T-cell (primary cell): ENCODE measurements at regions not wholly inside any gene's neighbourhood (a gene's known extent, or its start where the extent isn't known, plus 50 kb on each side); places are given as distances from the start of the nearest gene placed in this dataset.
"Not testable (repeated sequence)": the region's sequence is repeated elsewhere in the genome, so short reads cannot be mapped to it uniquely, and the experiment has no call there.

ENCODE experiments used
- ATAC-seq, 4 experiments: fragments of 200-7000 bp in 3 of 4; fragments of 150-1000 bp in 1 of 4; cut with Tn5 transposase; replicated peaks in 1 of 4; 1 replicate in 3 of 4; 2 replicates in 1 of 4; pipeline ENCODE4 v1.10.0; 2021; ENCODE audit warnings: moderate library complexity in 3 of 4, mild to moderate bottlenecking in 2 of 4, moderate number of reproducible peaks in 1 of 4
- CTCF ChIA-PET, 2 donors: fragments of 300-600 bp; sonication (Branson Sonifier 250); formaldehyde crosslinking; loops; one replicate each; lab custom pipeline; 2022; ENCODE audit warnings: antibody characterized with exemption in 2 of 2; lab: Charles Lee
- POLR2A ChIA-PET, 2 donors: fragments of 300-600 bp; sonication (Branson Sonifier 250); formaldehyde crosslinking; loops; one replicate each; lab custom pipeline; 2022; ENCODE audit warnings: antibody characterized with exemption in 2 of 2; lab: Charles Lee
- DNase-seq, 35 experiments: peaks; one replicate each; pipeline versions ENCODE4 v3.0.0 to v3.0.0-alpha.2; 2013 to 2023
- H3K27ac ChIP-seq: one replicate; pipeline ENCODE4 v1.5.1; 2013; ENCODE audit warnings: low read length
- H3K27me3 ChIP-seq, 2 experiments: replicated peaks in 1 of 2; 1 replicate in 1 of 2; 2 replicates in 1 of 2; pipeline versions ENCODE4 v1.6.1 to v1.7.0; 2013; ENCODE audit warnings: low read length in 1 of 2, mixed read lengths in 1 of 2; ENCODE audit not compliant: control insufficient read depth in 2 of 2, insufficient read depth in 2 of 2; ENCODE audit errors: extremely low read depth in 1 of 2
- H3K36me3 ChIP-seq, 2 donors: 1 replicate in 1 of 2; 2 replicates in 1 of 2; pipeline versions ENCODE4 v1.6.1 to v1.7.0; 2013; ENCODE audit warnings: low read length in 1 of 2; ENCODE audit not compliant: control insufficient read depth in 2 of 2, insufficient read depth in 1 of 2; ENCODE audit errors: extremely low read depth in 1 of 2
- H3K4me1 ChIP-seq, 2 experiments: 1 replicate in 1 of 2; 2 replicates in 1 of 2; pipeline versions ENCODE4 v1.6.1 to v1.7.0; 2013; ENCODE audit warnings: low read length in 2 of 2, mixed read lengths in 1 of 2; ENCODE audit not compliant: insufficient read depth in 2 of 2, control insufficient read depth in 1 of 2; ENCODE audit errors: extremely low read depth in 1 of 2
- H3K4me3 ChIP-seq, 2 donors: 1 replicate in 1 of 2; 2 replicates in 1 of 2; pipeline versions ENCODE4 v1.5.1 to v1.7.0; 2013; ENCODE audit warnings: mild to moderate bottlenecking in 2 of 2, low read length in 1 of 2, moderate library complexity in 1 of 2; ENCODE audit not compliant: control insufficient read depth in 1 of 2; ENCODE audit errors: extremely low read depth in 1 of 2
- H3K9me3 ChIP-seq: 2 replicates; pipeline ENCODE4 v1.7.0; 2013
- H3K27ac Mint-ChIP-seq, 2 donors: one replicate each; pipeline ENCODE4 v1.8.0; 2020 to 2021; ENCODE audit warnings: mild to moderate bottlenecking in 2 of 2, mixed read lengths in 2 of 2
- H3K27me3 Mint-ChIP-seq, 2 donors: one replicate each; pipeline ENCODE4 v1.8.0; 2021 to 2022; ENCODE audit warnings: mixed read lengths in 2 of 2
- H3K36me3 Mint-ChIP-seq: one replicate; pipeline ENCODE4 v1.8.0; 2021; ENCODE audit warnings: mixed read lengths
- H3K4me1 Mint-ChIP-seq, 3 donors: one replicate each; pipeline ENCODE4 v1.8.0; 2020 to 2022; ENCODE audit warnings: mixed read lengths in 3 of 3, mild to moderate bottlenecking in 1 of 3
- H3K4me3 Mint-ChIP-seq, 3 donors: one replicate each; pipeline ENCODE4 v1.8.0; 2020 to 2022; ENCODE audit warnings: mild to moderate bottlenecking in 3 of 3, mixed read lengths in 3 of 3, moderate library complexity in 3 of 3
- H3K9me3 Mint-ChIP-seq, 3 donors: one replicate each; pipeline ENCODE4 v1.8.0; 2020 to 2022; ENCODE audit warnings: mixed read lengths in 3 of 3
- WGBS: methylation state at CpG from one replicate; pipeline ENCODE4 v1.1.5; 2013; ENCODE audit warnings: missing lambda C conversion rate; ENCODE audit not compliant: insufficient coverage; 5-methylcytosine and 5-hydroxymethylcytosine counted together

DNA sequence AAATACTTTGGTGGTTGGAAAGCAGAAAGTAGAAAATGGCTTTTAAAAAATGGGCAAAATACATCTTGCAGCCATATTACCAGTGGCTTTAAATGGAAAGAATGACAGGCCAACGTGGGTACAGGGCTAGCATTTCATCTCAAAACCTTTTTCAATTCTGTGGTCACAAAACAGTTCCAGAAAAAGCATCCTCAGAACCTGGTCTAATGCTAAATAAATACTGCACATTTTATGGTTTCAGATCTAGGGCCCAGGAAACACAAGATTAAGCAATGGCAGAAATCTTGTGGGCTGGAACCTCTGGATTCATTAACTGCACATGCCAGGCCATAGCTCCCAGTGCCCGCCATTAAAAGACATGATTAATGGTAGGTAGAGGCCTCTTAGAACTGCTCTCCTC lies 470.2 kb upstream of the RASGRP1 start:
- H3K9me3 ChIP-seq, result no peaks in the 10 kb centered on the region
- POLR2A ChIA-PET, result no interaction called here
- H3K27ac ChIP-seq, result no peak overlapping the region
- H3K4me1 Mint-ChIP-seq, result no peaks in the 10 kb centered on the region
- H3K27ac Mint-ChIP-seq, result no peak overlapping the region
- ATAC-seq (no peak), DNase-seq (no peak)
- peaks cover 0 to 3% (median 0%) of the 10 kb centered on the region in 3 donors for H3K9me3 Mint-ChIP-seq
- H3K36me3 Mint-ChIP-seq, result no peaks in the 10 kb centered on the region
- no peaks in the 10 kb centered on the region for H3K4me1 ChIP-seq
- WGBS, result no CpG with 5 or more reads among the region's 2 CpGs
- no peaks in the 10 kb centered on the region for H3K36me3 ChIP-seq
- CTCF ChIA-PET, result no interaction called here
- H3K27me3 ChIP-seq, result peaks cover 0 to 3% of the 10 kb centered on the region in 2 experiments
- H3K27me3 Mint-ChIP-seq, result no peaks in the 10 kb centered on the region
- no peak overlapping the region for H3K4me3 ChIP-seq
- H3K4me3 Mint-ChIP-seq, result no peak overlapping the region

DNA sequence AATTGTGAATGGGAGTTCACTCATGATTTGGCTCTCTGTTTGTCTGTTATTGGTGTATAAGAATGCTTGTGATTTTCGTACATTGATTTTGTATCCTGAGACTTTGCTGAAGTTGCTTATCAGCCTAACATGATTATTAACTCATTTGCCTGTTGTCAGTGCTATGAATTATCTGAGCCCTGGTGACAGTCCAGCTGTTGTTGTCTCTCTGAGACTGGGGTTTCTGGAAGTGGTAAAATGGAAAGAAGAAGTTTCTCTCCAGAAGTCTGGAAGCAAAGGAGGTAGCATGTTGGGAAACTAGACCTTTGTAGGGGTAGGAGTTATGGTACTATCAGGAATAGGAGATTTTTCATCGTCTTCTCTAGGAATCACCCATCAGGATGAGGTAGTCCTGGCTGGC lies 473.0 kb upstream of the RASGRP1 start:
- H3K27me3 ChIP-seq, H3K36me3 Mint-ChIP-seq, H3K4me3 Mint-ChIP-seq, H3K36me3 ChIP-seq, H3K27ac Mint-ChIP-seq, H3K9me3 ChIP-seq, POLR2A ChIA-PET, ATAC-seq, H3K4me1 Mint-ChIP-seq, H3K27ac ChIP-seq, H3K4me1 ChIP-seq, H3K9me3 Mint-ChIP-seq, H3K4me3 ChIP-seq, DNase-seq, CTCF ChIA-PET: not testable (repeated sequence)
- no CpG with 5 or more reads among the region's 2 CpGs for WGBS
- peaks cover 13 to 14% of the 10 kb centered on the region in 2 donors for H3K27me3 Mint-ChIP-seq

DNA sequence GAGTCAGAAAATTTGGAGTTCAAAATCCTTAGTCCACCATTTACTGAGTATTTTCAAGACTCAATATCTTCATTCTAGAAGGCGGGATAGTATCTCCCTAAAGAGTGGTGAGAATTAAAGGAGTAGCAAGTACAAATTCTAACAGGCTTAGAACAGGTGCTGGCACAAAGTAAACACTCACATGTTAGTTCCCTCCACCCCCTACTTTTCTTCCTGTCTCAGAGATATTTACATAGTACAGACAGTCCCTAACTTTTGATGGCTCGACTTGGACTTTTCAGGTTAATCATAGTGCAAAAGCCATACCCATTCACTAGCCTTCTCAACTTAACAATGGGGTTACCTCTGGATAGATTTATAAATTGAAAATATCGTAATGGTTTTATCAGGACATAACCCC lies 476.2 kb upstream of the RASGRP1 start:
- Mint-ChIP-seq H3K9me3 (no peaks in the 10 kb centered on the region), H3K27me3 (peaks cover 15 to 22% of the 10 kb centered on the region in 2 donors), H3K36me3 (no peaks in the 10 kb centered on the region), H3K4me3 (no peak overlapping the region), H3K4me1 (no peaks in the 10 kb centered on the region), H3K27ac (no peak overlapping the region)
- Histone ChIP-seq H3K4me3 (no peak overlapping the region), H3K27me3 (peaks cover 0 to 6% of the 10 kb centered on the region in 2 experiments), H3K36me3 (no peaks in the 10 kb centered on the region), H3K27ac (no peak overlapping the region), H3K4me1 (no peaks in the 10 kb centered on the region), H3K9me3 (no peaks in the 10 kb centered on the region)
- no CpG with 5 or more reads among the region's 3 CpGs for WGBS
- POLR2A ChIA-PET, result no interaction called here
- CTCF ChIA-PET, result no interaction called here
- ATAC-seq (no peak), DNase-seq (no peak)

DNA sequence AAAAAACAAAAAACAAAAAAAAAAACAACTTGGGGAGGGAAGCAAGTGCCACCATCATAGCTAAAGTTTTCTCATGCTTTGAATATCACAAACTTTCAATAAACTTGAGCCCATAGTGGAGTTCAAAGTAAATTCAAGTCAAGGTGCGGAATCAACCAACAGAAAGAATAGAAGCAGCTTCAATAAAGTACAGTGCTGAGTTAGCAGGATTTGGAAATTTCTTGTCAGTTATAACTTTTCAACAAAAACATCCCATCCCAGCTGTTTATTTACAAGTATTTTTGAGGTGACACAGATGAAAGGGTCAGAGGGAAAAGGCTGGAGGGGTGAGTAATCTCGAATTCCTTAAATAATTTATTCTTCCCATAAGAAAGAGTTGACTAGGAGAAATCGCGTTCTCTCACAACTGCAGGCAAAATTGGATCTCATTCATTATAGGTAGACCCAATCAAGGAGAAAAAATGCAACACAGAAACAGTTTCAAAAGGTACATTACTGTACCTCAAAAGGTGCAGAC lies 477.4 kb upstream of the RASGRP1 start:
- no CpG with 5 or more reads among the region's 4 CpGs for WGBS
- Mint-ChIP-seq H3K27ac (no peak overlapping the region), H3K36me3 (no peaks in the 10 kb centered on the region), H3K4me3 (no peak overlapping the region), H3K27me3 (peaks cover 15 to 22% of the 10 kb centered on the region in 2 donors), H3K9me3 (peaks cover 0 to 6% (median 2%) of the 10 kb centered on the region in 3 donors), H3K4me1 (no peaks in the 10 kb centered on the region)
- no peak for ATAC-seq
- CTCF ChIA-PET, result interaction anchor here in 1 of 2 donors (0.6 kb wide), 1 partner anchor 636 kb away, joined by 3 read pairs; no protein-coding TSS in a partner anchor
- Histone ChIP-seq H3K27ac (no peak overlapping the region), H3K9me3 (no peaks in the 10 kb centered on the region), H3K27me3 (peaks cover 0 to 6% of the 10 kb centered on the region in 2 experiments), H3K36me3 (no peaks in the 10 kb centered on the region), H3K4me1 (no peaks in the 10 kb centered on the region), H3K4me3 (no peak overlapping the region)
- DNase-seq, result no peak
- POLR2A ChIA-PET, result no interaction called here

DNA sequence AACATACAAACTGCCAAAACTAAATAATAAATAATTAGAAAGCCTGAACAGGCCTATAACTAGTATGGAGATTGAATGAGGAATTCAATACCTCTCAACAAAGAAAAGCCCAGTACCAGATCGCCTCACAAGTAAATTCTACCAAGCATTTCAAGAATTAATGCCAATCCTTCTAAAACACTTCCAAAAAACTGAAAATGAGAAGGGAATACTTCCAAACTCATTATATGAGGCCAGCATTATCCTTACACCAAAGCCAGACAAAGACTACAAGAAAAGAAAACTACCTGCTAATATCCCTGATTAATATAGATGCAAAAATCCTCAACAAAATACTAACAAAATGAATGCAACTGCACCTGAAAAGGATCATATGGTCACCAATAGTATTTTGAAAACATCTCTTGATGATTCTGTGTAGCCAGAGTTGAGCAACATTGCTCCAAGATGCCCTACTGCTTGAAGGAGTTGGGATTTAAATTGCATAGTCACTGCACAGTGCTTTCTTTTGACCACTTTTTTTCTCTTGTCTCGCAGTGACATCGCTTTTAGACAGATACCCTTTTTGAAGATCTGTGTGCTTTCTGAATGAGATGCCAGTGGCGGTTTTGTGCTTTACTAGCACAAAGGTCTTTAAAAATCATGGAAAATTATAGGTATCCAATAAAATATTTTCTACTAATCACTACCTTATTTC lies 487.2 kb upstream of the RASGRP1 start:
- H3K36me3 ChIP-seq, result no peaks in the 10 kb centered on the region
- no peaks in the 10 kb centered on the region for H3K4me1 ChIP-seq
- Mint-ChIP-seq H3K9me3 (peaks cover 14 to 24% (median 19%) of the 10 kb centered on the region in 3 donors), H3K4me1 (no peaks in the 10 kb centered on the region), H3K4me3 (no peak overlapping the region), H3K27me3 (peaks cover 0 to 4% of the 10 kb centered on the region in 2 donors), H3K27ac (no peak overlapping the region), H3K36me3 (no peaks in the 10 kb centered on the region)
- ATAC-seq, result no peak
- no peaks in the 10 kb centered on the region for H3K27me3 ChIP-seq
- CTCF ChIA-PET, result no interaction called here
- no peak for DNase-seq
- WGBS, result no CpG with 5 or more reads among the region's 4 CpGs
- H3K9me3 ChIP-seq, result no peaks in the 10 kb centered on the region
- POLR2A ChIA-PET, result no interaction called here
- H3K4me3 ChIP-seq, result no peak overlapping the region
- no peak overlapping the region for H3K27ac ChIP-seq

DNA sequence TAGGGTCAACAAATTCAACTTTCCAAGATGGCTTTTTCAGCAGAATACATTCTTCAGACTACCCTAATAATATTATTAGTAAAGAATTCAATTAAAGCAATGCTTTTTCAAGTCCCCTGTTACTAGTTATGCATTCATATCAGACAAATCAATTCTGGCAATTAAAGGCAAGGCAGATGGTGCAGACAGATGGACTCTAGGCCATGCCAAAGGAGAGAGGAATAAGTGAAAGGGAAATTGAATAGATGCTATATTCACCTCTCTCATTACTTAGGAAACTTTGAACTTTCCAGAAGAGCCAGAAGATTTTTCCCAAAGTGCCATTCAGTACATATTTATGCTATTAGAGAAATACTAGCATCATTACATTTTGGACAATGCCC lies 487.7 kb upstream of the RASGRP1 start:
- H3K4me3 ChIP-seq, result no peak overlapping the region
- Mint-ChIP-seq H3K4me1 (no peaks in the 10 kb centered on the region), H3K4me3 (no peak overlapping the region), H3K27me3 (peaks cover 0 to 4% of the 10 kb centered on the region in 2 donors), H3K27ac (no peak overlapping the region), H3K9me3 (peaks cover 14 to 24% (median 19%) of the 10 kb centered on the region in 3 donors), H3K36me3 (no peaks in the 10 kb centered on the region)
- H3K27ac ChIP-seq, result no peak overlapping the region
- no peaks in the 10 kb centered on the region for H3K27me3 ChIP-seq
- POLR2A ChIA-PET, result no interaction called here
- DNase-seq (no peak), ATAC-seq (no peak)
- H3K9me3 ChIP-seq, result no peaks in the 10 kb centered on the region
- no peaks in the 10 kb centered on the region for H3K4me1 ChIP-seq
- CTCF ChIA-PET, result no interaction called here
- H3K36me3 ChIP-seq, result no peaks in the 10 kb centered on the region
